T-helper 1 cell treated with Interleukin-12 subunit alpha and Interleukin-12 subunit beta and Interleukin-4 antibody, amounts not matched to agents 30 μg/mL and 1 μg/mL, for 36 hours (primary cell): ENCODE measurements at regions not wholly inside any gene's neighbourhood (a gene's known extent, or its start where the extent isn't known, plus 50 kb on each side); places are given as distances from the start of the nearest gene placed in this dataset.

ENCODE experiments used
- H3K27ac Mint-ChIP-seq: one replicate; pipeline ENCODE4 v1.8.0; 2021; ENCODE audit warnings: mild to moderate bottlenecking, mixed read lengths
- H3K27me3 Mint-ChIP-seq: one replicate; pipeline ENCODE4 v1.8.0; 2021; ENCODE audit warnings: low read depth, mixed read lengths
- H3K36me3 Mint-ChIP-seq: one replicate; pipeline ENCODE4 v1.8.0; 2021; ENCODE audit warnings: low read depth, mixed read lengths
- H3K4me1 Mint-ChIP-seq: one replicate; pipeline ENCODE4 v1.8.0; 2021; ENCODE audit warnings: low read depth, mixed read lengths
- H3K4me3 Mint-ChIP-seq: one replicate; pipeline ENCODE4 v1.8.0; 2021; ENCODE audit warnings: mild to moderate bottlenecking, moderate library complexity, mixed read lengths
- H3K9me3 Mint-ChIP-seq: one replicate; pipeline ENCODE4 v1.8.0; 2021; ENCODE audit warnings: mixed read lengths

DNA sequence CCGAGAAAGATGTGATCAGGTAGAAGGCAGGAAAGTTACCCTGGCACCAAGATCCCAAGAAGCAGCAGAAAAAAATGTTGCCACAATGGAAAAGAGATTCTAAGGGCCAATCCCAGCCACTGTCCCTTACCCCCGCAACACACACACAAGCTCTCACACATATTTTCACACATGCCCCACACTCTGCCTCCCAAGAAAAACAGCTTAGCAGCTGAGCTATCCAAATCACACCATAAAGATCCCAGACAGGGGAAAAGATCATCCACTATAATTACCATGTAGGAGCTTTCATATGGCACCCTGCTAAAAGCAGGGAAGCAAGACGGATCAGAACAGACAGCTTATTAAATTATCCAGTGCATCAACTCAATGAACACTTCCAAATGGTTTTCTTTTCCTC, 143.4 kb downstream of the FAM114A2 start:
- no peak overlapping the region for H3K4me3 Mint-ChIP-seq
- H3K27me3 Mint-ChIP-seq: no peaks in the 10 kb centered on the region
- H3K9me3 Mint-ChIP-seq: no peaks in the 10 kb centered on the region
- no peaks in the 10 kb centered on the region for H3K4me1 Mint-ChIP-seq
- no peak overlapping the region for H3K27ac Mint-ChIP-seq
- no peaks in the 10 kb centered on the region for H3K36me3 Mint-ChIP-seq

DNA sequence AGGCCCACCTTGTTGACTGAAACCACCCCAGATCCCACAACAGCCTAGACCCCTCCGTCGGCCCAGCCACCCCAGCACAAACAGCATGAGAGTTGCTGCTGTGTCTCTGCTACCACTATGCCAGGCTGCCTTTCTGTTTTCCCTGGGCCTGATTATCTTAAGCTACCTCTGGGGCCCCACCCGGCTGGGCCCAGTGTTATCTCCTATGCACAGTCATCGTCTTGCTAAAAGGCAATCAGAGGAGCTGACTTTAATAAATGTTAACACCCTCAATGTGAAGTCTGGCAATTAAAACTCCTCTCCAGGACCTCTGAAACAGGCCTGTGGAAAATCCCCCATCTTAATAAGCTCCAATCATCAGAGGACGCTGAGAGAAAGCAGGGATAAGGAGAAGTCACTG, 144.9 kb downstream of the FAM114A2 start:
- H3K9me3 Mint-ChIP-seq: no peaks in the 10 kb centered on the region
- no peaks in the 10 kb centered on the region for H3K27me3 Mint-ChIP-seq
- H3K27ac Mint-ChIP-seq: no peak overlapping the region
- no peaks in the 10 kb centered on the region for H3K36me3 Mint-ChIP-seq
- no peak overlapping the region for H3K4me3 Mint-ChIP-seq
- no peaks in the 10 kb centered on the region for H3K4me1 Mint-ChIP-seq

DNA sequence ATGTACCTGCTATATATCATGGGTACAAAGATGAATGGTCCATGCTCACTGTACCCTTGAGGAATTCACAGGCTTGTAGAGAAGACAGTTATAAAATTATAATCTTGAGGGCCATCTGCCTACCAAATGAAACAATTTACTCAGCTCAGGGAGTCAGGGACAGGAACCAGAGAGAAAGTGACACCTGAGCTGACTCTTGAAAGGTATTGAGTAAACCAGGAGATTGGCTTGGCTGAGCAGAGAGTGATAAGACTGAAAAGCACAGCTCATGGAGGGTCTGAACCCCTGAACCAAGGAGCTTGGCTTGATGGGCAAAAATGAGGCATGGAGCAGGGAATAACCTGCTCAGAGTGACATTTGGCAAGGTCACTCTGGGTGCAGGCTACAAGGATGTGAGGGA, 147.3 kb downstream of the FAM114A2 start:
- H3K27ac Mint-ChIP-seq: no peak overlapping the region

DNA sequence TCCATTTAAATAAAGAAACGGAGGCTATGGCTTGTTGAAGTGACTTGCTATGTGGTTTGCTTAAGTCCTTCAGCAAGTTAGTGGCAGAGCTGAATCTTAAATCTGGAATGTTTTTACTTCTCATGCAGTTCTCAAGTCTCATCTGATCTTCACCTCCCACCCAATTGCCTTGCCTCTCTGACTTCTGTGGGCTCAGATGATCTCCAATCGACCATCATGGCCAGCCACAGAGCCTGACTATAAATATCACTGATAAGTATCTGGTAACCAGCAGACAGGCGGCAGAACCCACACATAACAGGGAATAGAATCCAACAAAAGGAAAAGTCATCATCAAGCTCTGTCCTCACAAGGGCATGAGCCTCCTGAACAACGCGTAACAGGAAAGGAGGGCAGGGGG, 149.9 kb downstream of the FAM114A2 start:
- H3K36me3 Mint-ChIP-seq: no peaks in the 10 kb centered on the region
- H3K27ac Mint-ChIP-seq: no peak overlapping the region
- no peaks in the 10 kb centered on the region for H3K4me1 Mint-ChIP-seq
- H3K9me3 Mint-ChIP-seq: no peaks in the 10 kb centered on the region
- H3K27me3 Mint-ChIP-seq: no peaks in the 10 kb centered on the region
- no peak overlapping the region for H3K4me3 Mint-ChIP-seq

More for the DNA sequence above, 147.3 kb downstream of the FAM114A2 start:
- Mint-ChIP-seq H3K4me3 (no peak overlapping the region), H3K36me3 (no peaks in the 10 kb centered on the region), H3K9me3 (no peaks in the 10 kb centered on the region), H3K27me3 (no peaks in the 10 kb centered on the region), H3K4me1 (no peaks in the 10 kb centered on the region)

- Mint-ChIP-seq H3K4me1 (no peaks in the 10 kb centered on the region), H3K27me3 (peaks cover 4% of the 10 kb centered on the region), H3K4me3 (no peak overlapping the region), H3K27ac (no peak overlapping the region), H3K9me3 (no peaks in the 10 kb centered on the region), H3K36me3 (no peaks in the 10 kb centered on the region)
These were observed 153.6 kb downstream of the FAM114A2 start for GRCh38 chr5:153885141-153885540.

DNA sequence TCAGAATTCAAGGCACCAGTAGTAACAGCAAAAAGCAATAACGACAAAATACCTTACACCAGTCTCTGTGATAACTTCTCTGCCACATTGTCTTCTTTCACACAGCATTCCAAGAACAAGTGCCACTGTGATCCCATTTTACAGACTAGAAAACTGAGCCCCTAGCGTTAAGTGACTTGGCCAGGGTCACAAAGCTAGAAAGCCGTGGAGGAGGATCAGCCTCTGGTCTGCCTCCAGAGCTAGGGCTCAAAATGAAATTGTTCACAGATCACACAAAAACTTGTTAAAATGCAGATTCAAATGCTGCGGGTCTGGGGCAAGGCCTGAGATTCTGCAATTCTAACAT, 154.1 kb downstream of the FAM114A2 start:
- H3K4me1 Mint-ChIP-seq: no peaks in the 10 kb centered on the region
- no peak overlapping the region for H3K27ac Mint-ChIP-seq
- peaks cover 4% of the 10 kb centered on the region for H3K27me3 Mint-ChIP-seq
- H3K4me3 Mint-ChIP-seq: no peak overlapping the region
- no peaks in the 10 kb centered on the region for H3K36me3 Mint-ChIP-seq
- H3K9me3 Mint-ChIP-seq: no peaks in the 10 kb centered on the region

- Mint-ChIP-seq H3K4me1 (no peaks in the 10 kb centered on the region), H3K27me3 (peaks cover 4% of the 10 kb centered on the region), H3K4me3 (no peak overlapping the region), H3K27ac (no peak overlapping the region), H3K36me3 (no peaks in the 10 kb centered on the region), H3K9me3 (no peaks in the 10 kb centered on the region)
These were observed 154.7 kb downstream of the FAM114A2 start for GRCh38 chr5:153883854-153884611.

DNA sequence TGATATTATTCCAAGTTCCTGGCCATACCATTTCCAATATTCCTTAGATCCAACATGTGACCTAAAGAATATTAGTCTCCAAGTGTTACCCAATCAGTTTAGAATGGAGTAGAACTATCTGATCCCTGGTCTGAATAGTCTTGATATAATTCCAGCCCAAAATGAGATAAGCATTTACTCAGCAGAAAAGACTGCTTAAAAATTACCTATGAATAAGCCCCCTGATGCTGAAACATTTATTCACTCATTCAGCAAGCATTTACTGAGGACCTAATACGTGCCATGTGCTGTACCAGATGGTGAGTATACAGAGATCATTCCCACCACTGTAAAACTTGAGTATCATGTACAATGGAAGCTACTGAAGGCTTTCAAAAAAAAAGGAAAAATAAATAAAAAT, 157.0 kb downstream of the FAM114A2 start:
- H3K36me3 Mint-ChIP-seq: no peaks in the 10 kb centered on the region

GRCh38 chr5:153880106-153880505, 158.6 kb downstream of the FAM114A2 start:
- Mint-ChIP-seq H3K9me3 (no peaks in the 10 kb centered on the region), H3K36me3 (no peaks in the 10 kb centered on the region), H3K27ac (no peak overlapping the region), H3K4me1 (no peaks in the 10 kb centered on the region), H3K27me3 (peaks cover 8% of the 10 kb centered on the region), H3K4me3 (no peak overlapping the region)

More for the DNA sequence above, 157.0 kb downstream of the FAM114A2 start:
- Mint-ChIP-seq H3K4me3 (no peak overlapping the region), H3K27me3 (peaks cover 4% of the 10 kb centered on the region), H3K27ac (no peak overlapping the region), H3K4me1 (no peaks in the 10 kb centered on the region), H3K9me3 (no peaks in the 10 kb centered on the region)

DNA sequence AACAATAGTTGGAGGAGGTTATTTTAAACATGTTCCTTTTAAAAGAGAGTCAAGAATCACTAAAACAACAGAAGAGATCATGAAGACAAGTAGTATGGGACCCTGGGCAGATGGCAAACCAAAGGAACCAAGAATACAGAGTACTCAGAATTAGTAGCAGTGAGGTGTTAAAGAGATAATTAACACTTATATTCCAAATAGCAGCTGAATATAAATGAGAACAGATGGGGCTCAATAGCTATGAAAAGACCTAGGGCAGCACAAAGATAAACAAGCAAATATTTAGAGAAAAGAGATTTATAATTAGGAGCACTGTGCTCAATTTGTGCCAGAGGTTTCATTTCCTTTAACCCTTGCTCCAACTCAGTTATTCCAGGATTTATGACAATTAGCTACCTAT, 159.1 kb downstream of the FAM114A2 start:
- no peaks in the 10 kb centered on the region for H3K4me1 Mint-ChIP-seq

GRCh38 chr5:153866176-153866575, 172.5 kb downstream of the FAM114A2 start:
- Mint-ChIP-seq H3K4me3 (no peak overlapping the region), H3K4me1 (no peaks in the 10 kb centered on the region), H3K27ac (no peak overlapping the region), H3K9me3 (peaks cover 4% of the 10 kb centered on the region), H3K36me3 (no peaks in the 10 kb centered on the region), H3K27me3 (no peaks in the 10 kb centered on the region)

More for the DNA sequence above, 159.1 kb downstream of the FAM114A2 start:
- H3K27me3 Mint-ChIP-seq: peaks cover 8% of the 10 kb centered on the region
- H3K36me3 Mint-ChIP-seq: no peaks in the 10 kb centered on the region
- H3K27ac Mint-ChIP-seq: no peak overlapping the region
- no peaks in the 10 kb centered on the region for H3K9me3 Mint-ChIP-seq
- no peak overlapping the region for H3K4me3 Mint-ChIP-seq

- Mint-ChIP-seq H3K36me3 (no peaks in the 10 kb centered on the region), H3K4me1 (no peaks in the 10 kb centered on the region), H3K9me3 (peaks cover 4% of the 10 kb centered on the region), H3K27ac (no peak overlapping the region), H3K4me3 (no peak overlapping the region), H3K27me3 (no peaks in the 10 kb centered on the region)
These were observed 173.7 kb downstream of the FAM114A2 start for GRCh38 chr5:153865016-153865415.

GRCh38 chr5:153863951-153864350, 174.8 kb downstream of the FAM114A2 start:
- Mint-ChIP-seq H3K36me3 (no peaks in the 10 kb centered on the region), H3K27me3 (no peaks in the 10 kb centered on the region), H3K4me3 (no peak overlapping the region), H3K9me3 (peaks cover 4% of the 10 kb centered on the region), H3K4me1 (no peaks in the 10 kb centered on the region), H3K27ac (no peak overlapping the region)
